GM18907 (cell line): ENCODE measurements at regions not wholly inside any gene's neighbourhood (a gene's known extent, or its start where the extent isn't known, plus 50 kb on each side); places are given as distances from the start of the nearest gene placed in this dataset.

Source experiments
- ATAC-seq: cut with Tn5 transposase; IDR thresholded peaks from one replicate; pipeline ENCODE4 v1.9.1; 2021; ENCODE audit warnings: mild to moderate bottlenecking, moderate library complexity; ENCODE audit not compliant: unreplicated experiment

DNA sequence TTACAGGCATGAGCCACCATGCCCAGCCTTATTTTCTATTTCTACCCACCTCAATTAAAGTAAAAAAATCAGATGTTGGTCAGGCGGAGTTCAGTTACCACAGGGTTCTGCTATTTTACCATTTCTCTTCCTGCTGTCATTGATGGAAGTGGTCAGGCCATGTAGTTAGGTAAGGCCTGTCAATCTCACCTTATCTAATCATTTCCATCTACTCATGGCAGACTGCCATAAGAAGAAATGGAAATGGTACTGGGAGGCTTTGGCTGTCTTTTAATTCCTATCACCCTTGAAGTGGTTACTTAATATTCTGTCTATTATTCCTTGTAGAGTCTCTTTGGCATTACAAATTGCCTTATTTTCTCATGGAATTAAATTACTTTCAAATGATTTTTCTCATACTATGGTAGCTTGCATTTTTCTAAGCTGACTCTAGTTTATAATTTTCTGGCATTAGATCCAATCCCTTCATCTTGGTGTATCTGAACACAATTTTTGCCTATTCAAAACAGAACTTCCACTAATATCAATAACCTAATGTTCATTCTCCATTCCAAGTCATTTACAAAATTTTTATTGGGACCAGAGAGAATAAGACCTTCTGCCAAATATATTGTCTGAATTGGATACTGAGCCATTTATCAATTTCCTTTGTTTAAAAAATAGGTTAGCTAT, 198.7 kb downstream of the DACT1 start:
- ATAC-seq = no peak

DNA sequence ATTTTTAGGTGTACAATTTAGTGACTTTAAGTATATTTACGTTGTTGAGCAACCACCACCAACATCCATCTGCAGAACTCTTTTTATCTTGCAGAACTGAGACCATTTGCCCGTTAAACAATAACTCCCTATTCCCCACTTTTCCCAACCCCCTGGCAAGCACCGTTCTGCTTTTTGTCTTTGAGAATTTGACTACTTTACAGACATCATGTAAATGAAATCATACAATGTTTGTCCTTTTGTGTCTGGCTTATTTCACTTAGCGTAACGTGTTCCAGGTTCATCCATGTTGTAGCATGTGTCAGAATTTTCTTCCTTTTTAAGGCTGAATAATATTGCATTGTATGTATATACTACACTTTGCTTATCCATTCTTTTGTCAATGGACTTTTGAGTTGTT, 201.5 kb downstream of the DACT1 start:
- no peak for ATAC-seq

DNA sequence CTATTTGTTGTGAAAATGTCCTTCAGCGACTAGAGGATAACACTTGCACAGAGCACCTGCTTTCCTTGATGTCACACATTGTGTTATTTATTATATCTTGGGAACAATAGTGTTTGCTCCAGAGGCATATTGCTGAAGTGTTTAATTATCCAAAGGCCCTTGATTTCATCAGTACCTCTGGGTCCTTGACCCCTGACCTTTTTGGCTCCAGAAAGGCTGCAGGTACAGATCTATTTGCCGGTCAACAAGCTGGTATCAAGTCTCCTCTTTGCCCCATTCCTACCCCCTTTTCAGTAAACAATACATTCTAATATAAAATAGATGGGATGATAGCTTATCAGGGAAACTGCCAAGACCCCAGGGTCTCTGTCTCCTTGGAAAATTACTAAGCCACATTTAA, 206.8 kb downstream of the DACT1 start:
- no peak for ATAC-seq

DNA sequence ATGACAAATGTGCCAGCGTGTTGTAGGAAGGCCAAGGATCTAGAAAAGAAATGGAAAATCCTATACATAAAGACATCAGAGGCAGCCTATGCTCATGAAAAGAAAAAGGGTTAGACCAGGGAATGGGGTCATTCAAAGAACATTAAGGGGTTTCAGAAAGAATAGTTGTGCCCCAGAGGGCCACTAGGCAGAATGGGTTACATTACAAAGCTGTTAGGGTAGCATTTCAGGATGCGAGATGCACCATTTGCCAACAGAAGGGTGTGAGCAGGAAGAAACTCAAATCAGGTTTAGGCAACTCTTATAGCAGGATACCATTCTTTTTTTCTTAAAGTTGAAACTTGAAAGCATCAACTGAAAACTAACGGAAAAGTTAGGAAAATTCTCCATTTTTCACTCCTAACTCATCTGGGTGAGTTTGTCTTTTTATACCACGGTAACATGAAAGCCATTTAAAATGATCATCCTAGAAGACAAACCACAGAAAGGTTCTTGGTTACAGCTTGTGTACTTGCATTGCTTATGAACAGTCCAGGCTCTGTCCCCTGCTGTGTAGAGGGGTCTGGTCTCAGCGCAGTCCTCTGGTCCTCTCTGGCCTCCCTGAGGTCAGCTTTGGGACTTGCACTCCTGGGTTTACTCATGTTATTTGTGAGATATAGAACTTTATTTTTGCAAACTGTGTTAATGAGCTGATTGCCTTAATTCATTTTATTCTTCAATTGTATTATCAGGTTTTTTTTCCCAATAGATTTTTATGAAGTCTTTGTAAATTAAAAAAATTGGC, 209.1 kb downstream of the DACT1 start:
- no peak for ATAC-seq

- no peak for ATAC-seq
These were observed 210.6 kb downstream of the DACT1 start for GRCh38 chr14:58848365-58848764.

- no peak for ATAC-seq
These were observed 211.8 kb downstream of the DACT1 start for GRCh38 chr14:58849601-58850000.

DNA sequence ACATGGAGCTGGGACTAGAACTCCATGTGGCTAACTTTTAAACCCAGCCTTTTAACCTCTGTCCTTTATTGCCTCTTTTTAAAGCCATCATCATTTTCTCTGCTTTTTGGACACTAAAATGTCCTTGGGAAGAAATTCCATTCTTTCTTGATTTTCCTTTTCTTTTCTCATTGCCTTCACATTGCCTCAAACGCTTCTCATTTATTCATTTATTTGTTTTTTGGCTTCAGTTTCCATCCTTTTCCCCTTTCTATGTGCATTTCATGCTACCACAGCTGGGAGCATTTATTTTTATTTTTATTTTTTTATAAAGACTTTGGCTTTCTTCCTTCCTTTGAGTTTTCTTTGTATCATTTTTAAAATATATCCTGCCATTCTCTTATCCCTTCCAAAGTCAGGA, 212.2 kb downstream of the DACT1 start:
- ATAC-seq = no peak

DNA sequence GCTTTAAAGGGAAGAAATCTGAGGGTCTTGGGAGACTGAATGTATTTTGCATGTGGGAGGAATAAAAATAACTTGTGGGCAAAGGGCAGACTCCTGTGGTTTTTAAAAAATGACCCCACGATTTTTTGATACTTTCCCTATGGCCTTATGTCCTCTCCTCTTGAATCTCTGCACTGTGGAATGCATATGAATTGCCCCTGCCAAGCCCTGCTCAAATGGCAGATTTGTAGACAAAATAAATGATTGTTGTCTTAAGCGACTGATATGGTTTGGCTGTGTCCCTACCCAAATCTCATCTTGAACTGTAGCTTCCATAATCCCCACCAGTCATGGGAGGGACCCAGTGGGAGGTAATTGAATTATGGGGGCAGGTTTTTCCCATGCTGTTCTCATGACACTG, 223.8 kb downstream of the DACT1 start:
- no peak for ATAC-seq

- ATAC-seq = no peak
These were observed 224.8 kb downstream of the DACT1 start for GRCh38 chr14:58862416-58863160.

DNA sequence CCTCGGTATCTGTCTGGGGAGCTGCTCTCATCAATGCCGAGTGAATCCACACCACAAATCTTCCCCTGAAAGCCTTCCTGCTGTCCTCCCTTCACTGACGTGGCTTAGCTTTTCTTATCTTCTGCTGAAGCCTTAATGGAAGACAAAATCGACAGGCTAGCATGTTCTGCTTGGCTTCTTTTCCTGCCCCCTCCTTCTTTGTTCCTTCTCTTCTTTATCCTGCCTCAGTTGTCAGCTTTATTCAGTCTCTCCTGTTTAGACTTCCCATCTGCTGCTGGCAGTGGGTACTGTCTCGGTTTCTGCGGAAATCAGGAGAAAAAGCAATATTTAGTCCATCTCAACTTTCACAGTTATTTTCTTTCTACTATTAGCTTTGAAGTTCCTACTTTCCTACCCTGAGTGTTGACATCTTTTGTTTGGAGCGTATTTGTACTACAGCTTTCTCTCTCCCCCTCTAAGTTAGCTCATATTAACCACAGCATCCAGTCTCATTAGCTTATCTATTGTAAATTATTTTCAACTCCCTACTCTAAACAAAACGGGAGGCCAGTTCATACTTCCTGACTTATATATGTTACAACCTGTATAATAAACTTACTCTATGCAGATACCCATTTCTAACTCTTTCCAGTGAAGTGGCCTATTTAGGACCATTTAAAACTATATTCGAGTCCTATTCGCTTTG, 226.0 kb downstream of the DACT1 start:
- ATAC-seq = no peak

DNA sequence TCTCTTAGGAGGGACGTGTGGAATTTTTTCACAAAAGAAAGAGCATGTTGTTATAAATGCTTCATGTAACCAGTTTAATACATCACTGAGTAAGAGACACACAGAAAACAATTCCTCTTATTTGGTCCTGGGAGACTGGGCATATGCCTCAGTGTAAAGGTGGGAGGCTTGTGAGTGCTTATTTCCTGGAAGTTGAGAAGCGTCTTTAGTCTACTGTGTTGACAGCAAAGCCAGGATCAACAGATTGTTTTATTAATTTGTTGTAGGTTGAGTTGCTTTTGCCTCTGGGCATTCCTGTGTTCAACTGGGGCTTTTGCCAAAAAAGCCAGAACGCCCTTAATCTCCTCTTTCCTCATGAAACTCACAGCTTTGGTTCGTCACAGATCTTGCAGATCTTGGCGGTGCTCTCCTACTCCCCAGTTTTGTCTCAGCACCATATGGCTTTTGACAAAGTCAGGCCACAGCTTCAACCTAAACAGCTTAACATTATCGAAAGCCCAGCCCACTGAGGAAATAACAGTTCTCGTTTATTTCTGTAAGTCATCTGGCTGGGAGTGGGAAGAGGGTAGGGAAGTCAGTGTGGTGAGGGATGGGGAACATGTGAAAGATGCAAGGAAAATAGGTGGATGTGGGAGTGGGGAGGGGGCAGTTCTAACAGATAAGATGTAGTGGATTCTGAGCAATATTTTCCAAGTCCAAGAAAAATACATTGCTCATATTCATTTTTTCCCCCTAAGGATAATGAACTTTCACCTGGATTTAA, 227.2 kb downstream of the DACT1 start:
- ATAC-seq = no peak

DNA sequence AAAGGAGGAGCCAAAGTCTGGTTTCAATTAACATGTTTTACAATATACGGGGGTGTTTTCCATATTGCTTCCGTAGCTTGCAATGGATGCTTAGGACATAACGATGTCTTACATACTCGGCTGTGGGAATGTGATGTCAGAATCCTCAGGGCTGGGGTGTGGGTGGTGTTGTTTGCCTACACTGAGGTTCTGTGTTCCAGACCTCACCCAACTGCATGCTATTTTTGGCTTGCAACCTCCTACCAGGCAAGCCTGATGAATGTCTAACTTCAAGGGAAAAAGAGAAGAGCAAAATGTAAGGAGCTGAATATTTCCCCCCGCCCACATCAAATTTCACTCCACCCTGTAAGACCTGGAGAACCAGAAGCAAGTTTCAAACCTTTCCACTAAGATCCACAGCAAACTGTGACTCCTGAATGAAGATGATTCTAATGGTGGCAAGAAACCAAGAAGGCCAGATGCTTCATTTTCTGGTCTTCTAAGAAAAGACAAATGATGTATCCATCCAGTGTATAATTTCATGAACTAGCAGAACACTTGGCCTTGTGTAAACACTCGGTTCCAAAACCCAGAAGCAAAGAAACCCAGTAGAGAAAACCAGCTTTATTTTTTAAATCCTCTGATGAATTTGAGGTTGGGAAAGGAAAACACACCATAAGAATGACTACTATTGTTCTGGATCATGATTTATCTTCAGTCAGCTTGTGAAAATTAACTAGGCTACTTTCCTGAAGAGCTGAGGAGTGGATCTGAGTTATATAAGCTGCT, 227.9 kb downstream of the DACT1 start:
- ATAC-seq = no peak

GRCh38 chr14:58866391-58866790, 228.6 kb downstream of the DACT1 start:
- no peak for ATAC-seq

GRCh38 chr14:58870961-58871360, 233.2 kb downstream of the DACT1 start:
- ATAC-seq = no peak

- ATAC-seq = no peak
These were observed 233.8 kb downstream of the DACT1 start for GRCh38 chr14:58871573-58871972.

- no peak for ATAC-seq
These were observed 234.3 kb downstream of the DACT1 start for GRCh38 chr14:58872061-58872460.

DNA sequence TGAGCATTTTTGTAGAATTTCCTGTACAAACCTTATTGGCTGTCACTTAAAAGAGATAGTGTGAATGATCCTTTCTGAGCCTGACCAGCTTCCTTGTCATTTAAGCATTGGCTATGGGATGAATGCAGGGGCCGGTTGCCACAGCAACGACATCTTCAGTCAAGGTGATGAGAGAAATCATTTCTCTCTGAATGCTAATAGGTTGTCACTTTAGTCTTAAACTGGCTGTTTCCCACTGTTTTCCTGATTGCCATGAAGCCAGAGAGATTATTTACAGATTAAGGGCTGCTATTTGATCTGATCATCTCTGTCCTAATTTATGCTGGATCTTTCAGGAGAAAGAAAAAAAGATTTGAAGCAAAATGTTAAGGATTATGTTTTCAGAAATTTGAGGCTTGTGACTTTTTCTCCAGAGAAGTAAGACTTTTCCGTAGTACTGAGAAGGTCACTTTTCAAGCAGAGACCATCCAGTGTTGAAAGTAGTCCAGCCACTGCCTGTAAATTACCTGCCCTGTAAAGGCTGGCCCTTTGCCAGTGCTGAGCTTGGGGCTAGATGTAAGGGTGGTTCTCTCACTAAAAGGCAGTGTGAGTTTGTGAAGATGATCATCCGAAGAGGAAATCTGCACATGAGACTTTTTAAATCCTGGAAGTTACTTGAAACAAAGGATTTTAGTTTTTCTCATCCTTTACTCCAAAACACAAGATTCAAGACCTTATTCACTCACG, 235.6 kb downstream of the DACT1 start:
- ATAC-seq = no peak

DNA sequence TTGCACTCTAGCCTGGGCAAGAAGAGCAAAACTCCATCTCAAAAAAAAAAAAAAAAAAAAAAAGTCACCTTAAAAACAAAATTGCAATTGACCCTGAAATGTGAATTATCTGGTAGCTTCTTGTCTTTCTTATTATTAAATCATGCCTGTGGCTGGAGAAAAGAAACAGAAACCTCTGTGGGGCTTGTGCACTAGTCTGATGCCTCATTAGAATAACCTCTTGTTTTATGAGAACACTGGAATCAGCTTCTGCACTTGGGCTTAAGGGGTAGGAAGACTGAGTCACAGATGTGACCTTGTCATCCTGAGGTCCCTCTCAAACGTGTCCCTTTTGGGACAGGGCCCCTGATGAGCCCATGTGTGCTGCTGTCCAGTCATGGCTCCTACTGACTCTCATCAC, 237.9 kb downstream of the DACT1 start:
- no peak for ATAC-seq

- ATAC-seq = no peak
These were observed 238.8 kb downstream of the DACT1 start for GRCh38 chr14:58876608-58877007.
